CD4-positive, CD25-positive, alpha-beta regulatory T cell (primary cell): ENCODE measurements at regions not wholly inside any gene's neighbourhood (a gene's known extent, or its start where the extent isn't known, plus 50 kb on each side); places are given as distances from the start of the nearest gene placed in this dataset.
"Not testable (repeated sequence)": the region's sequence is repeated elsewhere in the genome, so short reads cannot be mapped to it uniquely, and the experiment has no call there.

Experiments
- ATAC-seq, 2 donors: fragments of 150-1000 bp; cut with Tn5 transposase; one replicate each; pipeline ENCODE4 v1.10.0; 2021; ENCODE audit warnings: low read depth in 2 of 2, moderate number of reproducible peaks in 2 of 2, moderate library complexity in 1 of 2
- DNase-seq, 3 donors: peaks; one replicate each; pipeline versions ENCODE4 v3.0.0 to v3.0.0-alpha.2; 2012 to 2022; ENCODE audit warnings: mixed read lengths in 1 of 3
- H3K27ac ChIP-seq: one replicate; pipeline ENCODE4 v1.7.0; 2013; ENCODE audit warnings: mild to moderate bottlenecking, low read length; ENCODE audit not compliant: insufficient read depth, poor library complexity, severe bottlenecking
- H3K27me3 ChIP-seq: one replicate; pipeline ENCODE4 v1.7.0; 2013; ENCODE audit warnings: low read length; ENCODE audit not compliant: control insufficient read depth, insufficient read depth
- H3K36me3 ChIP-seq: one replicate; pipeline ENCODE4 v1.7.0; 2013; ENCODE audit warnings: mild to moderate bottlenecking, low read length, moderate library complexity; ENCODE audit not compliant: control insufficient read depth, insufficient read depth
- H3K4me1 ChIP-seq: 2 replicates; pipeline ENCODE4 v1.7.0; 2013; ENCODE audit warnings: mild to moderate bottlenecking, low read length; ENCODE audit not compliant: insufficient read depth, control insufficient read depth, poor library complexity, severe bottlenecking
- H3K4me3 ChIP-seq: one replicate; pipeline ENCODE4 v1.7.0; 2013; ENCODE audit warnings: low read depth, mild to moderate bottlenecking, low read length, moderate library complexity
- H3K9me3 ChIP-seq, 2 experiments: 1 replicate in 1 of 2; 2 replicates in 1 of 2; pipeline ENCODE4 v1.7.0; 2013; ENCODE audit warnings: low read length in 2 of 2, mild to moderate bottlenecking in 1 of 2, moderate library complexity in 1 of 2; ENCODE audit not compliant: control insufficient read depth in 2 of 2
- H3K27ac Mint-ChIP-seq, 3 donors: one replicate each; pipeline ENCODE4 v1.8.0; 2020 to 2022; ENCODE audit warnings: mild to moderate bottlenecking in 3 of 3, mixed read lengths in 3 of 3, moderate library complexity in 2 of 3
- H3K27me3 Mint-ChIP-seq: one replicate; pipeline ENCODE4 v1.8.0; 2022; ENCODE audit warnings: mild to moderate bottlenecking, mixed read lengths
- H3K36me3 Mint-ChIP-seq: one replicate; pipeline ENCODE4 v1.8.0; 2020; ENCODE audit warnings: mixed read lengths
- H3K4me1 Mint-ChIP-seq, 4 donors: one replicate each; pipeline ENCODE4 v1.8.0; 2020 to 2022; ENCODE audit warnings: mixed read lengths in 4 of 4, mild to moderate bottlenecking in 1 of 4
- H3K4me3 Mint-ChIP-seq, 4 donors: one replicate each; pipeline ENCODE4 v1.8.0; 2020 to 2022; ENCODE audit warnings: mild to moderate bottlenecking in 4 of 4, mixed read lengths in 4 of 4, moderate library complexity in 3 of 4
- H3K9me3 Mint-ChIP-seq, 7 donors: one replicate each; pipeline ENCODE4 v1.8.0; 2020 to 2022; ENCODE audit warnings: mixed read lengths in 7 of 7, mild to moderate bottlenecking in 3 of 7, moderate library complexity in 2 of 7

DNA sequence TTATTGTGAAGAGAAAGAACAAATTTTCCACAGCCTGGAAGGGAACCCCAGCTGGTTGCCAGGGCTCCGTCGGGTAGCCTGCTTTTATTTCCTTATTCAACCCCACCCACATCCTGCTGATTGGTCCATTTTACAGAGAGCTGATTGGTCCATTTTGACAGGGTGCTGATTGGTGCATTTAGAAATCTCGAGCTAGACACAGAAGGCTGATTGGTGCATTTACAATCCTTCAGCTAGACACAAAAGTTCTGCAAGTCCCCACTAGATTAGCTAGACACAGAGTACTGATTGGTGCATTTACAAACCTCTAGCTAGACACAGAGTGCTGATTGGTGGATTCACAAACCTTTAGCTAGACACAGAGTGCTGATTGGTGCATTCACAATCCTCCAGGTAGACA, 241.1 kb downstream of the TFEC start:
- DNase-seq, H3K27me3 Mint-ChIP-seq, H3K36me3 ChIP-seq, H3K27ac ChIP-seq, H3K4me1 Mint-ChIP-seq, ATAC-seq, H3K27ac Mint-ChIP-seq, H3K36me3 Mint-ChIP-seq, H3K9me3 ChIP-seq, H3K27me3 ChIP-seq, H3K4me1 ChIP-seq, H3K4me3 Mint-ChIP-seq, H3K9me3 Mint-ChIP-seq, H3K4me3 ChIP-seq: not testable (repeated sequence)

GRCh38 chr7:115782696-115783490, 247.7 kb downstream of the TFEC start:
- Mint-ChIP-seq H3K9me3 (no peaks in the 10 kb centered on the region), H3K4me3 (no peak overlapping the region), H3K27me3 (no peaks in the 10 kb centered on the region), H3K36me3 (no peaks in the 10 kb centered on the region), H3K27ac (no peak overlapping the region), H3K4me1 (no peaks in the 10 kb centered on the region)
- Histone ChIP-seq H3K27me3 (no peaks in the 10 kb centered on the region), H3K4me1 (no peaks in the 10 kb centered on the region), H3K4me3 (no peak overlapping the region), H3K36me3 (no peaks in the 10 kb centered on the region), H3K9me3 (no peaks in the 10 kb centered on the region), H3K27ac (no peak overlapping the region)
- DNase-seq = no peak
- no peak for ATAC-seq

DNA sequence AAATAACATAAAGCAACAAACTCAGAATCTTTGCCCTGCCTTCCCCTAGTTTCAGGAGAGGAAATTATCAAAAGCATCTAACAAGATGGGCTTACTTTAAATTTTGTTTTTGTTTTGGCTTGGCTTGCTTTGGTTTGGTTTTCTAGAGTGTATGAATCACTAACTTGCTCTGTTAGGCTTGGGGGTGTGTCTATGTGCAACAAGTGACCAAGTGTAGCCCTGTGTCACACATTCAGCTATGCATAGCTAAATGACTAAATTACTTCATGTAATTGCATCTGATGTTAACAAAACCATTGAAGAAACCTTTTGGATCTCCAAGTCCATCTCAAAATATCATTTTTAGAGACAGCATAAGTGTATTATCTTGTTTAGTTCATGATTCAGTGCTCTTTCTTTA, 251.0 kb downstream of the TFEC start:
- no peak overlapping the region for H3K4me3 Mint-ChIP-seq
- H3K9me3 Mint-ChIP-seq = no peaks in the 10 kb centered on the region
- no peaks in the 10 kb centered on the region for H3K4me1 Mint-ChIP-seq
- DNase-seq (no peak), ATAC-seq (no peak)
- no peak overlapping the region for H3K27ac ChIP-seq
- H3K27ac Mint-ChIP-seq = no peak overlapping the region
- no peaks in the 10 kb centered on the region for H3K36me3 ChIP-seq
- H3K27me3 ChIP-seq = no peaks in the 10 kb centered on the region
- H3K4me3 ChIP-seq = no peak overlapping the region
- H3K27me3 Mint-ChIP-seq = no peaks in the 10 kb centered on the region
- no peaks in the 10 kb centered on the region for H3K9me3 ChIP-seq
- no peaks in the 10 kb centered on the region for H3K36me3 Mint-ChIP-seq
- no peaks in the 10 kb centered on the region for H3K4me1 ChIP-seq

- ATAC-seq = no peak
- Histone ChIP-seq H3K36me3 (no peaks in the 10 kb centered on the region), H3K4me3 (no peak overlapping the region), H3K9me3 (no peaks in the 10 kb centered on the region), H3K27ac (no peak overlapping the region), H3K4me1 (no peaks in the 10 kb centered on the region), H3K27me3 (no peaks in the 10 kb centered on the region)
- no peaks in the 10 kb centered on the region for H3K36me3 Mint-ChIP-seq
- H3K9me3 Mint-ChIP-seq = no peaks in the 10 kb centered on the region
- H3K4me1 Mint-ChIP-seq = no peaks in the 10 kb centered on the region
- no peak overlapping the region for H3K27ac Mint-ChIP-seq
- no peak for DNase-seq
- H3K27me3 Mint-ChIP-seq = no peaks in the 10 kb centered on the region
- H3K4me3 Mint-ChIP-seq = no peak overlapping the region
Observed at GRCh38 chr7:115775981-115776380, 254.6 kb downstream of the TFEC start.

- Mint-ChIP-seq H3K4me3 (no peak overlapping the region), H3K27me3 (no peaks in the 10 kb centered on the region), H3K4me1 (no peaks in the 10 kb centered on the region), H3K36me3 (no peaks in the 10 kb centered on the region), H3K27ac (no peak overlapping the region), H3K9me3 (peaks cover 0 to 3% (median 0%) of the 10 kb centered on the region in 7 donors)
- no peaks in the 10 kb centered on the region for H3K4me1 ChIP-seq
- no peaks in the 10 kb centered on the region for H3K36me3 ChIP-seq
- no peak overlapping the region for H3K27ac ChIP-seq
- no peak overlapping the region for H3K4me3 ChIP-seq
- no peak for DNase-seq
- H3K9me3 ChIP-seq = no peaks in the 10 kb centered on the region
- ATAC-seq = no peak
- no peaks in the 10 kb centered on the region for H3K27me3 ChIP-seq
Observed at GRCh38 chr7:115763347-115763746, 267.2 kb downstream of the TFEC start.

GRCh38 chr7:115758025-115758424, 272.5 kb downstream of the TFEC start:
- Mint-ChIP-seq H3K4me3 (no peak overlapping the region), H3K4me1 (no peaks in the 10 kb centered on the region), H3K27me3 (no peaks in the 10 kb centered on the region), H3K27ac (no peak overlapping the region), H3K36me3 (no peaks in the 10 kb centered on the region), H3K9me3 (peaks cover 0 to 7% (median 0%) of the 10 kb centered on the region in 7 donors)
- Histone ChIP-seq H3K36me3 (no peaks in the 10 kb centered on the region), H3K4me1 (no peaks in the 10 kb centered on the region), H3K27me3 (no peaks in the 10 kb centered on the region), H3K27ac (no peak overlapping the region), H3K4me3 (no peak overlapping the region), H3K9me3 (no peaks in the 10 kb centered on the region)
- ATAC-seq (no peak), DNase-seq (no peak)

GRCh38 chr7:115754226-115754625, 276.3 kb downstream of the TFEC start:
- no peaks in the 10 kb centered on the region for H3K27me3 ChIP-seq

DNA sequence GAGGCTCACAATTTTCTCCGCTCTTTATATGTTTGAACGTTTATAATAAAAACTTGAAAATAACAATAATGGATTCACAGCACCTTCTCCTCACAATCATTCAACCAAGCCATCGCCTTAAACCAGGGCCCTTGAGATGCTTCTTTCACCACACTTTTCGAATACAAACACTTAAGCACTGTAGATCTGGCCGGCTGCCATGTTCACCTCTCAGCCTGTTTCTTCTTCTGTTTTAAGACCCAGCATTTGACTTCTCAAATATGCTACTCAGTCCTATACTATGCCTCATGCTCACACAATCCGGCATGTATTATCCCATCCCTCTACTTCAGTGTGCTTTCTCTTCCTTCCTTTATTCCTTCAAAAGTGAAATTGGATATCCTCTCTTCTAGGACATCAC, 280.6 kb downstream of the TFEC start:
- Histone ChIP-seq H3K36me3 (no peaks in the 10 kb centered on the region), H3K27ac (no peak overlapping the region), H3K4me3 (no peak overlapping the region), H3K27me3 (no peaks in the 10 kb centered on the region), H3K4me1 (no peaks in the 10 kb centered on the region), H3K9me3 (no peaks in the 10 kb centered on the region)
- H3K27ac Mint-ChIP-seq = no peak overlapping the region
- H3K4me3 Mint-ChIP-seq = no peak overlapping the region
- H3K27me3 Mint-ChIP-seq = no peaks in the 10 kb centered on the region
- H3K9me3 Mint-ChIP-seq = no peaks in the 10 kb centered on the region
- no peaks in the 10 kb centered on the region for H3K4me1 Mint-ChIP-seq
- DNase-seq = no peak
- ATAC-seq = no peak
- no peaks in the 10 kb centered on the region for H3K36me3 Mint-ChIP-seq

More at GRCh38 chr7:115754226-115754625, 276.3 kb downstream of the TFEC start:
- no peak overlapping the region for H3K4me3 Mint-ChIP-seq
- H3K9me3 ChIP-seq = no peaks in the 10 kb centered on the region
- no peaks in the 10 kb centered on the region for H3K27me3 Mint-ChIP-seq
- no peaks in the 10 kb centered on the region for H3K36me3 Mint-ChIP-seq
- H3K4me3 ChIP-seq = no peak overlapping the region
- peaks cover 0 to 7% (median 0%) of the 10 kb centered on the region in 7 donors for H3K9me3 Mint-ChIP-seq
- no peaks in the 10 kb centered on the region for H3K4me1 ChIP-seq
- no peak for DNase-seq
- no peak overlapping the region for H3K27ac ChIP-seq
- H3K27ac Mint-ChIP-seq = no peak overlapping the region
- H3K4me1 Mint-ChIP-seq = no peaks in the 10 kb centered on the region
- no peak for ATAC-seq
- H3K36me3 ChIP-seq = no peaks in the 10 kb centered on the region
